ENCODE measurements at regions not wholly inside any gene's neighbourhood (a gene's known extent, or its start where the extent isn't known, plus 50 kb on each side); places are given as distances from the start of the nearest gene placed in this dataset.

- intact Hi-C loops (cut with DNase I): no loop called here
- H3K4me1 ChIP-seq (replicated peaks in 1 of 2): no peaks in the 10 kb centered on the region
- H3K4me3 ChIP-seq: no peak overlapping the region
- H3K27me3 ChIP-seq: no peaks in the 10 kb centered on the region
- no peak overlapping the region for H3K27ac ChIP-seq
- no peaks in the 10 kb centered on the region for H3K9me3 ChIP-seq (replicated peaks in 1 of 3)
- no peak for DNase-seq
- no peak for TF ChIP-seq POLR2A (IDR thresholded peaks at IDR 0.05)
- TF ChIP-seq, protein P1, sequence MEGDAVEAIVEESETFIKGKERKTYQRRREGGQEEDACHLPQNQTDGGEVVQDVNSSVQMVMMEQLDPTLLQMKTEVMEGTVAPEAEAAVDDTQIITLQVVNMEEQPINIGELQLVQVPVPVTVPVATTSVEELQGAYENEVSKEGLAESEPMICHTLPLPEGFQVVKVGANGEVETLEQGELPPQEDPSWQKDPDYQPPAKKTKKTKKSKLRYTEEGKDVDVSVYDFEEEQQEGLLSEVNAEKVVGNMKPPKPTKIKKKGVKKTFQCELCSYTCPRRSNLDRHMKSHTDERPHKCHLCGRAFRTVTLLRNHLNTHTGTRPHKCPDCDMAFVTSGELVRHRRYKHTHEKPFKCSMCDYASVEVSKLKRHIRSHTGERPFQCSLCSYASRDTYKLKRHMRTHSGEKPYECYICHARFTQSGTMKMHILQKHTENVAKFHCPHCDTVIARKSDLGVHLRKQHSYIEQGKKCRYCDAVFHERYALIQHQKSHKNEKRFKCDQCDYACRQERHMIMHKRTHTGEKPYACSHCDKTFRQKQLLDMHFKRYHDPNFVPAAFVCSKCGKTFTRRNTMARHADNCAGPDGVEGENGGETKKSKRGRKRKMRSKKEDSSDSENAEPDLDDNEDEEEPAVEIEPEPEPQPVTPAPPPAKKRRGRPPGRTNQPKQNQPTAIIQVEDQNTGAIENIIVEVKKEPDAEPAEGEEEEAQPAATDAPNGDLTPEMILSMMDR (IDR thresholded peaks at IDR 0.05): no peak
- H3K36me3 ChIP-seq (replicated peaks in 1 of 2): no peaks in the 10 kb centered on the region
These were observed 136.9 kb downstream of the OR2K2 start for GRCh38 chr9:111193095-111193494.

GRCh38 chr9:111192650-111193049, 137.4 kb downstream of the OR2K2 start:
- no peak for TF ChIP-seq POLR2A (IDR thresholded peaks at IDR 0.05)
- TF ChIP-seq, protein P1 (IDR thresholded peaks at IDR 0.05): no peak
- Histone ChIP-seq H3K4me1 (replicated peaks in 1 of 2) (no peaks in the 10 kb centered on the region), H3K27me3 (no peaks in the 10 kb centered on the region), H3K4me3 (no peak overlapping the region), H3K27ac (no peak overlapping the region), H3K9me3 (replicated peaks in 1 of 3) (no peaks in the 10 kb centered on the region), H3K36me3 (replicated peaks in 1 of 2) (no peaks in the 10 kb centered on the region)
- intact Hi-C loops (cut with DNase I): no loop called here
- WGBS, 4 donors: 25 to 67% (median 43%) methylated on average over 2 of the region's 2 CpGs
- no peak for DNase-seq

GRCh38 chr9:111190347-111190746, 139.7 kb downstream of the OR2K2 start:
- Histone ChIP-seq H3K36me3 (replicated peaks in 1 of 2) (no peaks in the 10 kb centered on the region), H3K9me3 (replicated peaks in 1 of 3) (no peaks in the 10 kb centered on the region), H3K27ac (no peak overlapping the region), H3K4me3 (no peak overlapping the region), H3K4me1 (replicated peaks in 1 of 2) (no peaks in the 10 kb centered on the region), H3K27me3 (no peaks in the 10 kb centered on the region)
- intact Hi-C loops (cut with DNase I): no loop called here
- DNase-seq: no peak
- TF ChIP-seq, protein P1 (IDR thresholded peaks at IDR 0.05): no peak
- no peak for TF ChIP-seq POLR2A (IDR thresholded peaks at IDR 0.05)

DNA sequence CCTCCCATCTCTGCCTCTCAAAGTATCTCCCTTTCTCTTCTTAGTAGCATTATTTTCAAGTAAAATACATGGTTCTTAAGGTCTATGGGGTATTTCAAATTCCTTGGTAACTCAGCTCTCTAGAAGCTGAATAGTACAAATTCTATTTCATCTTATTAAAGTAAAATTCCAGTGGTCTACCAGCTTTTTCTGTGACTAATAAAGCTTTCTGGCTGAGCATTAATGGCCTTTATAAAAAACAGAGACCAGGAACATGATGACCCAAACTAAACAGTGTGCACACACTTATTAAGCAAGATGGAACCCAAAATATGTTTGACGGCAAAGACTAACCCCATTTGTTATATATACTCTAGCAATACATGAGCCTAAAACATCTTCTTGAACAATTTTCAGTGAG, 142.6 kb downstream of the OR2K2 start:
- intact Hi-C loops (cut with DNase I): no loop called here
- H3K4me3 ChIP-seq: no peak overlapping the region
- no peaks in the 10 kb centered on the region for H3K27me3 ChIP-seq
- 83 to 87% (median 85%) methylated on average over 1 of the region's 1 CpG for WGBS, 4 donors
- no peaks in the 10 kb centered on the region for H3K4me1 ChIP-seq (replicated peaks in 1 of 2)
- H3K36me3 ChIP-seq (replicated peaks in 1 of 2): no peaks in the 10 kb centered on the region
- H3K27ac ChIP-seq: no peak overlapping the region
- no peaks in the 10 kb centered on the region for H3K9me3 ChIP-seq (replicated peaks in 1 of 3)
- DNase-seq: no peak
- no peak for TF ChIP-seq POLR2A (IDR thresholded peaks at IDR 0.05)
- TF ChIP-seq, protein P1 (IDR thresholded peaks at IDR 0.05): no peak

All from adrenal gland (tissue), 9 donors.